ENCODE measurements at regions not wholly inside any gene's neighbourhood (a gene's known extent, or its start where the extent isn't known, plus 50 kb on each side); places are given as distances from the start of the nearest gene placed in this dataset.

GRCh38 chr10:107498983-107499382, 334.5 kb upstream of the SORCS1 start:
- TF ChIP-seq CTCF (IDR thresholded peaks at IDR 0.05) (no peak), POLR2A (IDR thresholded peaks at IDR 0.05) (no peak)

Data from heart left ventricle (tissue), 13 donors.